ENCODE measurements at regions not wholly inside any gene's neighbourhood (a gene's known extent, or its start where the extent isn't known, plus 50 kb on each side); places are given as distances from the start of the nearest gene placed in this dataset.

DNA sequence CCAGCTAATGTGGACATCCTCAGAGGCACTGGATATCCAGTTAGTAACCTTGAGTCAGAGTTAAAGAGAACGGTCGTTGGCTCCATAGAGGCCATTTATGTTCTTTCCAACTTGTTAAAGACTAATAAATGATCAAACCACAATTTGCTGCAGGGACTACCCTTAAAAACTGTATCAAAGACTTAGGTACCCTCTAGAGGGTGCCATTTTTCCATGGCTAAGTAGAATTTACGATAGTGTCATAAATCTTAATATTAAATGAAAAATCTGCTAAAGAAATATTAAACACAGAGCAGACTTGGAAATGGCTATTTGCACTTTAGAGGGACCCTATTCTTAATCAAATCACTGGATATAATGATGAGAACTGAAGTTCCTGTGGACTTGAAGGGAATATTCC is 685.2 kb upstream of the CHORDC1 start:
- no peak for TF ChIP-seq FOXJ3 (CRISPR knock-in tag; IDR thresholded peaks at IDR 0.05; ENCODE audit: borderline replicate concordance)
- no peak for TF ChIP-seq OVOL2 (CRISPR knock-in tag; IDR thresholded peaks at IDR 0.05; ENCODE audit: borderline replicate concordance)
- no peak for TF ChIP-seq CTCF (IDR thresholded peaks at IDR 0.05)
- TF ChIP-seq ZNF396 (CRISPR knock-in tag; IDR thresholded peaks at IDR 0.05; ENCODE audit: borderline replicate concordance): no peak
- no peak for TF ChIP-seq TEAD4 (CRISPR knock-in tag; IDR thresholded peaks at IDR 0.05)
- no peak for TF ChIP-seq ZNF317 (CRISPR knock-in tag; IDR thresholded peaks at IDR 0.05; ENCODE audit: borderline replicate concordance, low read depth)
- no peak for TF ChIP-seq ZNF416 (CRISPR knock-in tag; IDR thresholded peaks at IDR 0.05)
- TF ChIP-seq SMAD3 (CRISPR knock-in tag; IDR thresholded peaks at IDR 0.05; ENCODE audit: borderline replicate concordance): no peak
- no peak for TF ChIP-seq ZBTB21 (CRISPR knock-in tag; IDR thresholded peaks at IDR 0.05; ENCODE audit: borderline replicate concordance)
- TF ChIP-seq USF2 (CRISPR knock-in tag; IDR thresholded peaks at IDR 0.05): no peak
